ENCODE measurements at regions not wholly inside any gene's neighbourhood (a gene's known extent, or its start where the extent isn't known, plus 50 kb on each side); places are given as distances from the start of the nearest gene placed in this dataset.

DNA sequence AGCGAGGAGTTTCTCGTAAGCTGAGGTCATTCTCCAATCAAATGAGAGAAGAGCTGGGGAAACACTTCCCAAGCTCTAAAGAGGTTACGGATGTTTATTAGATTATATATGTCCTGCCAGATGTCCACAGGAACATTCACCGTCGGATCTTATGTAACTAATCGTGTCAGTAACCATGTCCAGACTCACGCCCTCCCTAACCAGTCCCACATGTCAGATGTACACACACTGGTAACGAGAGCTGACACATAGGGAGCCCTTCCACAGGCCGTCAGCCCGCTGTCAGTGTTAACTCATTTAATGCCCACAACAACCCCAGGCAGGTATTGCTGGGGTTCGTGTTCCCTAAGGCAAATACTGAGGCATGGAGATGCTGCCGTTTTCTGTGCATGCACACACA, 223.7 kb upstream of the RTL1 start:
- in situ Hi-C loops (cut with HindIII; ENCODE audit: low sequenced_read_pairs) = no loop called here
- TF ChIP-seq, protein P1, sequence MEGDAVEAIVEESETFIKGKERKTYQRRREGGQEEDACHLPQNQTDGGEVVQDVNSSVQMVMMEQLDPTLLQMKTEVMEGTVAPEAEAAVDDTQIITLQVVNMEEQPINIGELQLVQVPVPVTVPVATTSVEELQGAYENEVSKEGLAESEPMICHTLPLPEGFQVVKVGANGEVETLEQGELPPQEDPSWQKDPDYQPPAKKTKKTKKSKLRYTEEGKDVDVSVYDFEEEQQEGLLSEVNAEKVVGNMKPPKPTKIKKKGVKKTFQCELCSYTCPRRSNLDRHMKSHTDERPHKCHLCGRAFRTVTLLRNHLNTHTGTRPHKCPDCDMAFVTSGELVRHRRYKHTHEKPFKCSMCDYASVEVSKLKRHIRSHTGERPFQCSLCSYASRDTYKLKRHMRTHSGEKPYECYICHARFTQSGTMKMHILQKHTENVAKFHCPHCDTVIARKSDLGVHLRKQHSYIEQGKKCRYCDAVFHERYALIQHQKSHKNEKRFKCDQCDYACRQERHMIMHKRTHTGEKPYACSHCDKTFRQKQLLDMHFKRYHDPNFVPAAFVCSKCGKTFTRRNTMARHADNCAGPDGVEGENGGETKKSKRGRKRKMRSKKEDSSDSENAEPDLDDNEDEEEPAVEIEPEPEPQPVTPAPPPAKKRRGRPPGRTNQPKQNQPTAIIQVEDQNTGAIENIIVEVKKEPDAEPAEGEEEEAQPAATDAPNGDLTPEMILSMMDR (IDR thresholded peaks at IDR 0.05; ENCODE audit: low read depth, low read length) = no peak
- H3K4me3 ChIP-seq (ENCODE audit: low read depth, low read length) = no peak overlapping the region
- no peak for DNase-seq (ENCODE audit: low read depth, low spot score)

DNA sequence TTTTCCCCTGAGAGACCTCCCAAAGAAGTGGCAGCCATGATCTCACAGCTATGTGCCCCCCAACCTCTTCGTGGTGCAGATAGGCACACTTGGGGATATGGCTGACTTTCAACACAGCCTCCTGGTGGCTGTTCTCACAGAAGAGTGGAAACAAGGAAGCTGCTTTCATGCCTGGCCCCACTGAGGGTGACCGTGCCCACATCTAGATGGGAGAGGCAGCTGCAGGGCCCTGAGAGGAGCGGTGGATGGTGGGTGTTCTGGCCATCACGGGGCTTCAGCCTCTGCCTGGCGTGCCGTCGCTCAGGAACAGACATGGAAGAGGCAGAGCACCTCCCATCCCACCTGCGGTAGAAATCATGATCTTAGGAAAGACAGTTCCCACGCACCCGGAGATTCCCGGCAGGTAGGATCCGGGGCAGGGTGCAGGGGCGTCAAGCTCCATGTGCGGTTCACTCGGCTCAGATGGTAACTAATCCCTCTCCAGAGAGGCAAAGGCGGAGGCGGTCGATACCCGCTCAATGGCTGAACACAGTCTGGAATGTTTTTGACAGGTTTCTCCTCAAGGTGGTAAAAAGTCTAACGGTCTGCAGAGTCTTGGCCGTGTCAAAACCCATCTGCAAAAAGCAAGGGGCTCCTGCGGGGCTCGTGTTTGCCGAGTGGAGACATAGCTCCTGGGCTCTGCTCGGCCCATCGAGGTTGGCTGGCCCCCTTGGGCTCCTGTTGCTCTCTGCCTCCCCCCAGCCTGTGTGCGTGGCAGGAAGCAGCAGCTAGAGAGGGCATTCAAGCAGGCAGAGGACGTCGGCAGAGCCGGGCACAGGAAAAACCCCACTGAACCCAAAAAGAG, 225.2 kb upstream of the RTL1 start:
- in situ Hi-C loops (cut with HindIII; ENCODE audit: low sequenced_read_pairs) = no loop called here
- TF ChIP-seq, protein P1 (IDR thresholded peaks at IDR 0.05; ENCODE audit: low read depth, low read length) = no peak
- no peak overlapping the region for H3K4me3 ChIP-seq (ENCODE audit: low read depth, low read length)
- DNase-seq (ENCODE audit: low read depth, low spot score) = no peak

DNA sequence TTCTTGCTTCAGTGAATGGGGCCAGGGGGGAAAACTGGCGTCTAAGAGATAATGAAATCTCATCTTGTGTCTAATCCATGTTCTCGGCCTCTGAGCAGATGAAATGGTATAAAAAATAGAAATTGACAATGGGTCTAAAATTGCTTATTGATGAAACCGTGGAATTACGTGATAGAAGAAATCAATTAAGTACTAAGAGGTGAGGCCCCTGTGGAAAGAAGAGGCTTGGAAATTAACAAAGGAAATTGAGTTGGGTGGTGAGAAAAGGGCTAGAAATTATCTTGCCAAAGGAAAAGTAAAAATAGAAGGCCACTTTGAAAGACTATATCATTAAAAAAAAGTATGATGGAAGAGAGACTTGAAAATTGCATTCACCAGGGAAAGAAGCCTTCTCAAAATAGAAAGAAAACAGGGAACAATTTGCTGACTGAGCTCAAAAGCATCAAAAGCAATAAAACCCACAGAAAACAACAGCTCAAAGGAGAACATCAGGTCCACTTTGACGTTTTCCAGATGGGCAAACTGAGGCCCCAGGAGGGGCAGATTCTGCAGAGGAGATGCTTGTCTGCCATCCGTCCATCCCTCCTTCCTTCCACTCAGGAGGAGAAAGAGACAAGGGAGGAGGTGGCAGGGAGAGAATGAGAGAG, 226.1 kb upstream of the RTL1 start:
- TF ChIP-seq, protein P1 (IDR thresholded peaks at IDR 0.05; ENCODE audit: low read depth, low read length) = no peak
- DNase-seq (ENCODE audit: low read depth, low spot score) = no peak
- in situ Hi-C loops (cut with HindIII; ENCODE audit: low sequenced_read_pairs) = no loop called here
- H3K4me3 ChIP-seq (ENCODE audit: low read depth, low read length) = no peak overlapping the region

DNA sequence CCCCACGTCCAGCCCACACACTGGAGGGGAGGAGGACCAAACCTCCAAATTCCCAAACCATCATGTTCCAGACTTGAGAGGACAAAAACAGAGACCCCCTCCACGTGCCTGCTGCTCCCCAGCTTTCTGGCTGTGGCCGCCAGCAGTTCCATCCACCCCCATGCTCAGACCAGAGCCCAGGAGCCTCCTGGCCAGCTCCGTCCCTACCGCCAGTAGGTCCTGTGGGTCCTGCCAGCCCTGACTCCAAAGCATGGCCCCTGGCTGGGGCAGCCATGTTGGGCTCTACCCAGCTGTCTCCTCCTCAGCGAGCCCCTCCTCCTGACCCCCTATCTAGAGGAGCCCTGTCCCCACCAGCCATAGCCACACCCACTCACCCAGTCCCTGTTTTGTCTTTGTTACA, 227.3 kb upstream of the RTL1 start:
- in situ Hi-C loops (cut with HindIII; ENCODE audit: low sequenced_read_pairs) = no loop called here
- no peak overlapping the region for H3K4me3 ChIP-seq (ENCODE audit: low read depth, low read length)
- DNase-seq (ENCODE audit: low read depth, low spot score) = no peak
- TF ChIP-seq, protein P1 (IDR thresholded peaks at IDR 0.05; ENCODE audit: low read depth, low read length) = no peak

DNA sequence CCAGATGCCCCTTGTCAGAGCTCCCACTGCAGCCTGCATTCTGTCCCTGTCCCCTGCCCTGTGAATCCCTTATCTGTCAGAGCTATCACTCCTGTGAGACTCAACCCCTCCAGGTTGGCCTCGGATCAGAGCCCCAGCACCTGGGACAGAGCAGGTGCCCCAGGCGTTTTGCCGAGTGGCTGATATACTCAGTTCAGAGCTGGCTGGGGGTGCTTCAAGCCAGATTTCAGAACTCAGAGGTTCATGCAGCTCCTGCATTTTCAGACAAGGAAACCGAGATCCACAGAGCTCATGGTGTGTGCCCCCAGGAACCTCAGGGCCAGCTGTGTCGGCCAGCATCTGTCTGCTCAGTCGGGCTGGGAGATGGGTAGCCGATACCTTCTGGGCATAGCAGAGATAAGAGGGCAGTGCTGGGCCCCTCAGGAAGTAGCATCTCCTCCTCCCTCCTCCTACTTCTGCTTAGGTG, 228.0 kb upstream of the RTL1 start:
- in situ Hi-C loops (cut with HindIII; ENCODE audit: low sequenced_read_pairs) = no loop called here
- TF ChIP-seq, protein P1 (IDR thresholded peaks at IDR 0.05; ENCODE audit: low read depth, low read length) = no peak
- H3K4me3 ChIP-seq (ENCODE audit: low read depth, low read length) = no peak overlapping the region
- no peak for DNase-seq (ENCODE audit: low read depth, low spot score)

DNA sequence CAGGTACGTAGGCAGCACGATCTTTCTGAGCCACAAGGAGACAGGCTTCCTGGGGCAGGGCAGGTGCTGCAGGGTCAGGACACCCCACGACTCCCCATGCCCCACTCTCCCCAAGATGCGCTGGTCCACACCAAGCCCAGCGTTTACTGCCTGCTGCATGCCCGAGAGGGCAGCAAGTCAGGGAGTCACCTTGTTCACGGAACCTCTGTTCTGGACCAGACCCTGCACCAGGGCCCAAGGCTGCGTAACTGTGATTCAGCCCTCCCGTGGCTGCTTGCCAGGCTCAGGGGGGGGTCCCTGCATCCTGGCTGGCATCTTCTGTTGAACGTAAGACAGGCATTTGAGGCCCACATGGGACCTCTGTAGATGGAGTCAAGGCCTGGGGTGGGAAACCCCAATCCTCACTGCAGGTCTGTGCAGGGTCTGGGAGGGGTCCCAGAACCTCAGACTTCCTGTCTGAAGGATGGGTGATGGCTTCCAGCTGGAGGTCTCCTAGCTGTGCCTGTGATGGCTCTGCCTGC, 228.6 kb upstream of the RTL1 start:
- no peak overlapping the region for H3K4me3 ChIP-seq (ENCODE audit: low read depth, low read length)
- TF ChIP-seq, protein P1 (IDR thresholded peaks at IDR 0.05; ENCODE audit: low read depth, low read length) = no peak
- no peak for DNase-seq (ENCODE audit: low read depth, low spot score)
- in situ Hi-C loops (cut with HindIII; ENCODE audit: low sequenced_read_pairs) = no loop called here

All from astrocyte of the spinal cord (primary cell).